ENCODE measurements at regions not wholly inside any gene's neighbourhood (a gene's known extent, or its start where the extent isn't known, plus 50 kb on each side); places are given as distances from the start of the nearest gene placed in this dataset.

DNA sequence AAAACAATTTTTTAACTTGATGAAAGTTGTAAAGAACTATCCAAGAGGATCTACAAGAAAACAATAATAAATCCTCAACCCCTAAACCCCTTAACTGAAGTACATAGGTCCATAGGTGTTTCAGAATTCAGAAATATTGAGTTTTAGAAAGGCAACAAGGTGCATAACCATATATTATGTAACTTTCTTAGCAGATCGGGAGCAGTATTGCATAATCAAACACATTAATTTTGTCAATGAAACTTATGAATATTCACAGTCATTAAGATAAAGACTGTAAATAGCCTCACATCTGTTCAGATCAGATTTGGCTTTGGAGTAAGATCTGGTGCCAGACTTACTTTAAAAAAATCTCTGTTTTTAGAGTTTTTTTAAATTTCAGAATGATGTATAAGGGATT, 647.1 kb upstream of the FLRT2 start:
- TF ChIP-seq POLR2AphosphoS5 (IDR thresholded peaks at IDR 0.05; ENCODE audit: low read depth, low read length) (no peak), POLR2A (IDR thresholded peaks at IDR 0.05; ENCODE audit: low read depth, low read length) (no peak)
